HepG2 (cell line): ENCODE measurements at regions not wholly inside any gene's neighbourhood (a gene's known extent, or its start where the extent isn't known, plus 50 kb on each side); places are given as distances from the start of the nearest gene placed in this dataset.

Source experiments
- ATAC-seq: fragments of 200-7000 bp; cut with Tn5 transposase; 3 replicates; pipeline ENCODE4 v1.9.1; 2020; ENCODE audit warnings: mild to moderate bottlenecking, moderate library complexity
- BruUV-seq: library from RNA; stranded (reverse); fragments of 400-500 nt; replicated peaks from 2 replicates; lab custom pipeline; 2021; lab: Mats Ljungman, UMichigan
- CTCF ChIA-PET: fragments of 300-600 bp; formaldehyde crosslinking; extraction: SDS; loops from one replicate; lab custom pipeline; 2021; ENCODE audit warnings: low total read pairs, inconsistent platforms, low intra/inter-chr PET ratio; lab: Yijun Ruan, JAX
- POLR2A ChIA-PET: fragments of 350-600 bp; sonication (Branson Sonifier 250); formaldehyde crosslinking; loops from one replicate; lab custom pipeline; 2020; ENCODE audit warnings: antibody characterized with exemption, inconsistent platforms; lab: Yijun Ruan, JAX
- DNase-seq: peaks from one replicate; pipeline ENCODE4 v3.0.0-alpha.2; 2015; ENCODE audit warnings: low spot score
- FAIRE-seq: peaks from 3 replicates; lab custom pipeline; 2011; peaks lifted over from hg19 to GRCh38; lab: Jason Lieb, UNC
- H2AFZ ChIP-seq: one replicate; pipeline ENCODE4 v1.6.1; 2011; ENCODE audit warnings: low read length, inconsistent platforms
- H3K27ac ChIP-seq: fragments of 300-600 bp; 3 replicates; pipeline ENCODE4 v1.8.0; 2011; ENCODE audit warnings: mixed run types, mild to moderate bottlenecking, mixed read lengths, low read length, inconsistent platforms; ENCODE audit not compliant: insufficient read depth; ENCODE audit errors: extremely low read length
- H3K27me3 ChIP-seq, 2 experiments: fragments of 200-600 bp in 1 of 2; 2 replicates in 1 of 2; 3 replicates in 1 of 2; pipeline versions ENCODE4 v1.6.0 to v1.8.0; 2011; ENCODE audit warnings: low read length in 2 of 2, mild to moderate bottlenecking in 2 of 2, moderate library complexity in 2 of 2, inconsistent platforms in 1 of 2; ENCODE audit not compliant: insufficient read depth in 2 of 2, control insufficient read depth in 1 of 2
- H3K36me3 ChIP-seq, 2 experiments: fragments of 200-600 bp in 1 of 2; replicated peaks in 1 of 2; 2 replicates in 1 of 2; 3 replicates in 1 of 2; pipeline versions ENCODE4 v1.5.1 to v1.8.0; 2011; ENCODE audit warnings: low read length in 2 of 2, inconsistent platforms in 1 of 2; ENCODE audit not compliant: insufficient read depth in 2 of 2, control insufficient read depth in 1 of 2
- H3K4me1 ChIP-seq: 2 replicates; pipeline ENCODE4 v1.5.1; 2012; ENCODE audit warnings: low read length, inconsistent platforms; ENCODE audit not compliant: insufficient read depth
- H3K4me2 ChIP-seq: 2 replicates; pipeline ENCODE4 v1.6.0; 2011; ENCODE audit warnings: low read depth, low read length, inconsistent platforms
- H3K4me3 ChIP-seq, 3 experiments: fragments of 200-600 bp in 1 of 3; sonication (generic), shearing (Covaris generic) in 1 of 3; replicated peaks in 1 of 3; 2 replicates each; pipeline ENCODE4 v1.5.1; 2011 to 2016; ENCODE audit warnings: low read length in 3 of 3, inconsistent platforms in 2 of 3, low read depth in 2 of 3, mild to moderate bottlenecking in 2 of 3, control low read depth in 1 of 3, mixed read lengths in 1 of 3; ENCODE audit not compliant: insufficient read depth in 1 of 3
- H3K79me2 ChIP-seq: one replicate; pipeline ENCODE4 v1.6.1; 2011; ENCODE audit warnings: low read length, inconsistent platforms; ENCODE audit not compliant: insufficient read depth
- H3K9ac ChIP-seq: 2 replicates; pipeline ENCODE4 v1.6.0; 2011; ENCODE audit warnings: mild to moderate bottlenecking, low read depth, low read length, inconsistent platforms; ENCODE audit not compliant: insufficient read depth
- H3K9me3 ChIP-seq: 2 replicates; pipeline ENCODE4 v1.5.1; 2012; ENCODE audit warnings: mild to moderate bottlenecking, low read length
- H4K20me1 ChIP-seq: 2 replicates; pipeline ENCODE4 v1.6.0; 2011; ENCODE audit warnings: inconsistent platforms, mild to moderate bottlenecking, low read length, moderate library complexity; ENCODE audit not compliant: insufficient read depth
- ETV6 ChIP-seq: sonication (generic); formaldehyde crosslinking; conservative IDR thresholded peaks from 2 replicates; pipeline ENCODE4 v1.4.0; 2020; ENCODE audit warnings: missing genetic modification reagents
- HOXA7 ChIP-seq: sonication (generic); formaldehyde crosslinking; IDR thresholded peaks from 2 replicates; pipeline ENCODE4 v1.8.1; 2022; ENCODE audit warnings: mild to moderate bottlenecking, missing genetic modification reagents, moderate library complexity
- HOXD1 ChIP-seq: sonication (generic); formaldehyde crosslinking; IDR thresholded peaks from 2 replicates; pipeline ENCODE4 v1.5.0; 2020; ENCODE audit warnings: missing genetic modification reagents
- KAT7 ChIP-seq: IDR thresholded peaks from 2 replicates; pipeline ENCODE4 v1.6.1; 2018; ENCODE audit warnings: borderline replicate concordance, missing compliant biosample characterization
- KIAA2018 ChIP-seq: sonication (generic); formaldehyde crosslinking; IDR thresholded peaks from 2 replicates; pipeline ENCODE4 v1.5.0; 2020; ENCODE audit warnings: mild to moderate bottlenecking, missing genetic modification reagents, borderline replicate concordance
- MXD1 ChIP-seq: sonication (generic); formaldehyde crosslinking; IDR thresholded peaks from 2 replicates; pipeline ENCODE4 v1.4.0; 2020; ENCODE audit warnings: mild to moderate bottlenecking, missing genetic modification reagents
- PPARG ChIP-seq: conservative IDR thresholded peaks from 2 replicates; pipeline ENCODE4 v1.6.1; 2016; ENCODE audit warnings: missing biosample characterization, missing genetic modification reagents
- SOX5 ChIP-seq: IDR thresholded peaks from 2 replicates; pipeline ENCODE4 v1.6.1; 2016; ENCODE audit warnings: borderline replicate concordance
- ZBTB39 ChIP-seq: sonication (generic); formaldehyde crosslinking; IDR thresholded peaks from 2 replicates; pipeline ENCODE4 v1.5.0; 2020; ENCODE audit warnings: missing genetic modification reagents
- ZFP90 ChIP-seq: sonication (generic); formaldehyde crosslinking; IDR thresholded peaks from 2 replicates; pipeline ENCODE4 v1.8.0; 2022; ENCODE audit warnings: missing genetic modification reagents, mild to moderate bottlenecking, inconsistent platforms, borderline replicate concordance
- ZNF562 ChIP-seq: sonication (generic); formaldehyde crosslinking; IDR thresholded peaks from 2 replicates; pipeline ENCODE4 v1.8.0; 2022; ENCODE audit warnings: missing genetic modification reagents, borderline replicate concordance
- ZNF83 ChIP-seq: sonication (generic); formaldehyde crosslinking; IDR thresholded peaks from 2 replicates; pipeline ENCODE4 v1.4.0; 2020; ENCODE audit warnings: missing genetic modification reagents, mild to moderate bottlenecking, borderline replicate concordance
- WGBS: methylation state at CpG from one replicate; pipeline ENCODE4 v1.1.6; 2017; ENCODE audit warnings: low lambda C conversion rate; 5-methylcytosine and 5-hydroxymethylcytosine counted together
- in situ Hi-C: cut with HindIII; loops from 2 replicates; pipeline ENCODE4 v1.10.0; 2017; ENCODE audit warnings: low pct_unique_long_range_greater_than_20kb; ENCODE audit not compliant: extremely low pct_ligation_motif_present
- intact Hi-C: fragments of 100-400 bp; cut with micrococcal nuclease; formaldehyde crosslinking; loops from one replicate; pipeline ENCODE4 v1.10.0; 2022; ENCODE audit not compliant: unreplicated experiment

DNA sequence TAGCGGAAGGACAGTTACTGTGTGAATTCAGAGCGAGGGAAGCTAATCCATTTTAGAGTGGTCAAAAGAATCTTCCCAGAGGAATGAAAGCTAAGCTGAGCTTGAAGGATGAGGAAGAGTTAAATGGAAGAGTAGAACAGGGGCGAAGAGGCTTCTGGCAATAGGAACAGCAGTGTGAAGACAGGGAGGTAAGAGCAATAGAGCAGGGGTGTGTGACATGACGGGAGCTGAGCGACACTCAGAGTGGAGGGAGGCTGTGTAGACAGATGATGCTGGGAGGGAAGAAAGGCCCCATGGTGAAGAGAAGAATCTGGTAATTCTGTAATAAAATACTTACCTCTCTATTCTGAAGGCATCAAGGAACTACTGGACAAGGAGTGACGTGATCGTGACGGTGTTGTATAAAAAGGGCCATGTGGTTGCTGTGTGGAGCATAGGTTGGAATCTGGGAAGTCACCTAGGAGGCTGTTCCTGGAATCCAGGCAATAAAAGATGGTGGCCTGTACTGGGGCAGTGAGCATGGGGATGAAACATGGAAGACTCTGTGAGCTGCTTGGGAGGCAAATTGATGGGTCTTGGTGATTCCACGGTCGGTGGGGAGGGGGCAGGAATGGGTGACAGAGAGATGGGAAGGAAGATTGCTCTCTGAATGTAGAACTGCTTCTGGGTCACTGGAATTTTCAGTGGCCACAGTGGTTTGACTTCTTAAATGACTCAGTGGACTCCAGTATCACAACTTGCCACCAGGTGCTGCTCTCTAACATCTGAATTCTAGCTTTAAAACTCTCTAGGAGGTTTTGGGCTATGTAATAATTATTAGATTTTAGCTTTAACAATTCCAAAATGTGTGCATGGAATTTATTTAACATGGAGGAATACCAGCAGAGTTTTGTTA is 164.1 kb downstream of the ATP23 start (continued):
- TF ChIP-seq HOXA7, result no peak
- no peak for TF ChIP-seq PPARG

- H3K9me3 ChIP-seq, result no peaks in the 10 kb centered on the region
- no peaks in the 10 kb centered on the region for H3K79me2 ChIP-seq
- ATAC-seq, result no peak
- no peak overlapping the region for H3K27ac ChIP-seq
- no peak overlapping the region for H3K4me2 ChIP-seq
- ChIA-PET POLR2A (no interaction called here), CTCF (no interaction called here)
- WGBS, result 25% methylated on average over 3 of the region's 3 CpGs
- H4K20me1 ChIP-seq, result no peaks in the 10 kb centered on the region
- intact Hi-C loops (no loop called here), in situ Hi-C loops (no loop called here)
- H3K4me1 ChIP-seq, result no peaks in the 10 kb centered on the region
- no TSS peak for BruUV-seq
- H3K4me3 ChIP-seq, result no peak overlapping the region
- FAIRE-seq, result no peak
- H3K27me3 ChIP-seq, result no peaks in the 10 kb centered on the region
- no peak overlapping the region for H2AFZ ChIP-seq
- no peak for DNase-seq
- H3K36me3 ChIP-seq, result no peaks in the 10 kb centered on the region
- no peak overlapping the region for H3K9ac ChIP-seq
- TF ChIP-seq KAT7 (CRISPR knock-in tag), result no peak
- TF ChIP-seq ETV6 (CRISPR knock-in tag), result no peak
- no peak for TF ChIP-seq HOXD1 (CRISPR knock-in tag)
- no peak for TF ChIP-seq ZNF562 (CRISPR knock-in tag)
- TF ChIP-seq SOX5 (CRISPR knock-in tag), result no peak
- no peak for TF ChIP-seq ZNF83
- no peak for TF ChIP-seq MXD1
- no peak for TF ChIP-seq ZBTB39 (CRISPR knock-in tag)
- TF ChIP-seq KIAA2018 (CRISPR knock-in tag), result no peak
- TF ChIP-seq ZFP90 (CRISPR knock-in tag), result no peak
Observed at GRCh38 chr12:58106195-58106594, 164.8 kb downstream of the ATP23 start.
